Neural crest cell (in vitro differentiated cells): ENCODE measurements at regions not wholly inside any gene's neighbourhood (a gene's known extent, or its start where the extent isn't known, plus 50 kb on each side); places are given as distances from the start of the nearest gene placed in this dataset.
A peak's percentile ranks its signal among the peaks of the same experiment; 100 is the strongest.
"Not testable (repeated sequence)": the region's sequence is repeated elsewhere in the genome, so short reads cannot be mapped to it uniquely, and the experiment has no call there.

ENCODE experiments used
- DNase-seq: peaks from one replicate; pipeline ENCODE4 v3.0.0; 2021; ENCODE audit warnings: low read depth, mixed read lengths, low spot score
- H3K27ac Mint-ChIP-seq: one replicate; pipeline ENCODE4 v1.8.0; 2021; ENCODE audit warnings: mild to moderate bottlenecking, mixed read lengths; ENCODE audit not compliant: unreplicated experiment
- H3K27me3 Mint-ChIP-seq: 2 replicates; pipeline ENCODE4 v1.8.0; 2021; ENCODE audit warnings: low read depth, mild to moderate bottlenecking, mixed read lengths
- H3K36me3 Mint-ChIP-seq: 2 replicates; pipeline ENCODE4 v1.8.0; 2021; ENCODE audit warnings: low read depth, mild to moderate bottlenecking, mixed read lengths
- H3K4me1 Mint-ChIP-seq: 2 replicates; pipeline ENCODE4 v1.8.0; 2021; ENCODE audit warnings: mixed read lengths
- H3K4me3 Mint-ChIP-seq: one replicate; pipeline ENCODE4 v1.8.0; 2021; ENCODE audit warnings: mild to moderate bottlenecking, mixed read lengths
- H3K9me3 Mint-ChIP-seq: 2 replicates; pipeline ENCODE4 v1.8.0; 2021; ENCODE audit warnings: mixed read lengths
- CTCF ChIP-seq: fragments of 200-600 bp; sonication (generic); conservative IDR thresholded peaks from 2 replicates; pipeline ENCODE4 v1.5.0; 2021; ENCODE audit warnings: antibody characterized with exemption, mild to moderate bottlenecking

DNA sequence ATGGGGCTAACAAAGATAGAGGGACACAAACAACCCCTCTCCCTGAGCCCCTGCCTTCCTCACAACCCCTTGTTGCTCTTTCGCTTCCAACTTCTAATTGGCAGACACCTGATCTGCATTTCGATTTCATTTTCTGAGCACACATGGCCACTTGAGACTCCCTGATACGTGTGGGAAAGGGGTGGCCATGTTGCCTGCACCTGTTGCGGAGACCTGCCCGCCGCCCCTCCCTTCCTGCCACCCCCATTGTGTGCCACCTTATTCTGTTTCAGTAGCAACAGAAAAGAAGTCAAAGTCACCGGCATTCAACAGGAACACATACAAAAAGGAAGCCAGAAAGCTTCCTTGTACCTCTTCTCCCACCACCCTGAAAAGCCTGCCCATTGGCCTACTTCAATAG lies 254.7 kb upstream of the SOX9 start:
- no peaks in the 10 kb centered on the region for H3K9me3 Mint-ChIP-seq
- H3K36me3 Mint-ChIP-seq, result no peaks in the 10 kb centered on the region
- H3K4me1 Mint-ChIP-seq, result peaks cover 23% of the 10 kb centered on the region
- no peak for TF ChIP-seq CTCF
- no peak overlapping the region for H3K27ac Mint-ChIP-seq
- H3K27me3 Mint-ChIP-seq, result no peaks in the 10 kb centered on the region
- no peak for DNase-seq
- H3K4me3 Mint-ChIP-seq, result no peak overlapping the region

- no peaks in the 10 kb centered on the region for H3K27me3 Mint-ChIP-seq
Measured at GRCh38 chr17:71869293-71869692, 251.5 kb upstream of the SOX9 start.

GRCh38 chr17:71869841-71870545 lies 250.8 kb upstream of the SOX9 start:
- no peaks in the 10 kb centered on the region for H3K27me3 Mint-ChIP-seq
- H3K4me3 Mint-ChIP-seq, result no peak overlapping the region
- no peak for DNase-seq
- peaks cover 19% of the 10 kb centered on the region for H3K4me1 Mint-ChIP-seq
- no peak for TF ChIP-seq CTCF
- H3K27ac Mint-ChIP-seq, result no peak overlapping the region
- H3K9me3 Mint-ChIP-seq, result peaks cover 4% of the 10 kb centered on the region
- no peaks in the 10 kb centered on the region for H3K36me3 Mint-ChIP-seq

More at GRCh38 chr17:71869293-71869692, 251.5 kb upstream of the SOX9 start:
- H3K9me3 Mint-ChIP-seq, result no peaks in the 10 kb centered on the region
- peaks cover 23% of the 10 kb centered on the region for H3K4me1 Mint-ChIP-seq
- no peak overlapping the region for H3K27ac Mint-ChIP-seq
- DNase-seq, result no peak
- H3K4me3 Mint-ChIP-seq, result peak overlapping the region; percentile 1
- H3K36me3 Mint-ChIP-seq, result no peaks in the 10 kb centered on the region
- TF ChIP-seq CTCF, result no peak

- DNase-seq, result peak; percentile 6
- Mint-ChIP-seq H3K36me3 (no peaks in the 10 kb centered on the region), H3K4me1 (peaks cover 17% of the 10 kb centered on the region), H3K9me3 (peaks cover 5% of the 10 kb centered on the region), H3K4me3 (no peak overlapping the region), H3K27me3 (no peaks in the 10 kb centered on the region), H3K27ac (no peak overlapping the region)
- no peak for TF ChIP-seq CTCF
Measured at GRCh38 chr17:71870546-71870862, 250.3 kb upstream of the SOX9 start.

GRCh38 chr17:71872843-71873485 lies 247.9 kb upstream of the SOX9 start:
- no peak overlapping the region for H3K4me3 Mint-ChIP-seq
- DNase-seq, result no peak
- no peaks in the 10 kb centered on the region for H3K36me3 Mint-ChIP-seq
- H3K27me3 Mint-ChIP-seq, result no peaks in the 10 kb centered on the region
- H3K27ac Mint-ChIP-seq, result no peak overlapping the region
- peaks cover 5% of the 10 kb centered on the region for H3K9me3 Mint-ChIP-seq
- no peak for TF ChIP-seq CTCF
- peaks cover 9% of the 10 kb centered on the region for H3K4me1 Mint-ChIP-seq

- H3K27ac Mint-ChIP-seq, H3K4me1 Mint-ChIP-seq, H3K27me3 Mint-ChIP-seq, H3K4me3 Mint-ChIP-seq, H3K36me3 Mint-ChIP-seq, H3K9me3 Mint-ChIP-seq, DNase-seq: not testable (repeated sequence)
Measured at GRCh38 chr17:71874773-71875172, 246.0 kb upstream of the SOX9 start.
